Right atrium auricular region (tissue), 2 donors: ENCODE measurements at regions not wholly inside any gene's neighbourhood (a gene's known extent, or its start where the extent isn't known, plus 50 kb on each side); places are given as distances from the start of the nearest gene placed in this dataset.

ENCODE experiments used
- DNase-seq: peaks from one replicate; pipeline ENCODE4 v3.0.0-alpha.2; 2019; ENCODE audit warnings: low spot score
- H3K27ac ChIP-seq, 2 donors: fragments of 200-600 bp; sonication (generic); 1 replicate in 1 of 2; 2 replicates in 1 of 2; pipeline ENCODE4 v1.5.1; 2016 to 2019
- H3K27me3 ChIP-seq, 2 donors: fragments of 200-600 bp; sonication (generic); one replicate each; pipeline versions ENCODE4 v1.5.1 to v1.6.0; 2017 to 2019
- H3K36me3 ChIP-seq: fragments of 200-600 bp; sonication (generic); one replicate; pipeline ENCODE4 v1.5.1; 2016
- H3K4me1 ChIP-seq, 2 donors: fragments of 200-600 bp; sonication (generic); one replicate each; pipeline versions ENCODE4 v1.5.1 to v1.6.0; 2017 to 2019
- H3K4me3 ChIP-seq, 2 donors: fragments of 200-600 bp; sonication (generic); 1 replicate in 1 of 2; 2 replicates in 1 of 2; pipeline ENCODE4 v1.5.1; 2017 to 2019; ENCODE audit warnings: mild to moderate bottlenecking in 1 of 2, moderate library complexity in 1 of 2
- H3K9me3 ChIP-seq, 2 donors: fragments of 200-600 bp; sonication (generic); one replicate each; pipeline ENCODE4 v1.5.1; 2019
- CTCF ChIP-seq, 2 donors: fragments of 200-600 bp; sonication (generic); IDR thresholded peaks; one replicate each; pipeline ENCODE4 v1.5.1; 2019; ENCODE audit warnings: antibody characterized with exemption in 2 of 2

GRCh38 chr14:22341049-22341448 is 248.0 kb downstream of the DAD1 start:
- H3K36me3 ChIP-seq, result no peaks in the 10 kb centered on the region
- H3K27me3 ChIP-seq, result no peaks in the 10 kb centered on the region
- H3K27ac ChIP-seq, result no peak overlapping the region
- no peak for DNase-seq
- H3K4me1 ChIP-seq, result no peaks in the 10 kb centered on the region
- peaks cover 0 to 30% of the 10 kb centered on the region in 2 donors for H3K9me3 ChIP-seq
- no peak overlapping the region for H3K4me3 ChIP-seq
- TF ChIP-seq CTCF (IDR thresholded peaks at IDR 0.05), result no peak

- H3K4me3 ChIP-seq, result no peak overlapping the region
Observed at GRCh38 chr14:22338917-22339715, 249.9 kb downstream of the DAD1 start.

GRCh38 chr14:22338381-22338780 is 250.6 kb downstream of the DAD1 start:
- TF ChIP-seq CTCF (IDR thresholded peaks at IDR 0.05), result no peak
- Histone ChIP-seq H3K9me3 (peaks cover 0 to 5% of the 10 kb centered on the region in 2 donors), H3K36me3 (no peaks in the 10 kb centered on the region), H3K4me3 (no peak overlapping the region), H3K4me1 (no peaks in the 10 kb centered on the region), H3K27me3 (no peaks in the 10 kb centered on the region), H3K27ac (no peak overlapping the region)
- DNase-seq, result no peak

More at GRCh38 chr14:22338917-22339715, 249.9 kb downstream of the DAD1 start:
- Histone ChIP-seq H3K9me3 (peaks cover 0 to 12% of the 10 kb centered on the region in 2 donors), H3K27me3 (no peaks in the 10 kb centered on the region), H3K27ac (peak overlapping the region; percentile 13 to 43), H3K4me1 (no peaks in the 10 kb centered on the region), H3K36me3 (no peaks in the 10 kb centered on the region)
- peak; percentile 81 for DNase-seq
- TF ChIP-seq CTCF (IDR thresholded peaks at IDR 0.05), result no peak

GRCh38 chr14:22337938-22338337 is 251.1 kb downstream of the DAD1 start:
- Histone ChIP-seq H3K9me3 (peaks cover 0 to under 1% of the 10 kb centered on the region in 2 donors), H3K4me3 (no peak overlapping the region), H3K27ac (no peak overlapping the region), H3K4me1 (no peaks in the 10 kb centered on the region), H3K27me3 (no peaks in the 10 kb centered on the region), H3K36me3 (no peaks in the 10 kb centered on the region)
- no peak for TF ChIP-seq CTCF (IDR thresholded peaks at IDR 0.05)
- DNase-seq, result no peak

GRCh38 chr14:22337521-22337920 is 251.5 kb downstream of the DAD1 start:
- H3K4me1 ChIP-seq, result no peaks in the 10 kb centered on the region
- no peak overlapping the region for H3K4me3 ChIP-seq
- DNase-seq, result no peak
- no peak for TF ChIP-seq CTCF (IDR thresholded peaks at IDR 0.05)
- H3K27me3 ChIP-seq, result no peaks in the 10 kb centered on the region
- H3K27ac ChIP-seq, result no peak overlapping the region
- no peaks in the 10 kb centered on the region for H3K36me3 ChIP-seq
- no peaks in the 10 kb centered on the region for H3K9me3 ChIP-seq

GRCh38 chr14:22336031-22336430 is 253.0 kb downstream of the DAD1 start:
- Histone ChIP-seq H3K4me1 (no peaks in the 10 kb centered on the region), H3K27me3 (no peaks in the 10 kb centered on the region), H3K4me3 (no peak overlapping the region), H3K27ac (no peak overlapping the region), H3K36me3 (no peaks in the 10 kb centered on the region), H3K9me3 (no peaks in the 10 kb centered on the region)
- TF ChIP-seq CTCF (IDR thresholded peaks at IDR 0.05), result no peak
- DNase-seq, result no peak
